TTC549 (cell line): ENCODE measurements at regions not wholly inside any gene's neighbourhood (a gene's known extent, or its start where the extent isn't known, plus 50 kb on each side); places are given as distances from the start of the nearest gene placed in this dataset.

Experiments
- FAIRE-seq: peaks from 2 replicates; lab custom pipeline; 2012; peaks lifted over from hg19 to GRCh38; lab: Jason Lieb, UNC

DNA sequence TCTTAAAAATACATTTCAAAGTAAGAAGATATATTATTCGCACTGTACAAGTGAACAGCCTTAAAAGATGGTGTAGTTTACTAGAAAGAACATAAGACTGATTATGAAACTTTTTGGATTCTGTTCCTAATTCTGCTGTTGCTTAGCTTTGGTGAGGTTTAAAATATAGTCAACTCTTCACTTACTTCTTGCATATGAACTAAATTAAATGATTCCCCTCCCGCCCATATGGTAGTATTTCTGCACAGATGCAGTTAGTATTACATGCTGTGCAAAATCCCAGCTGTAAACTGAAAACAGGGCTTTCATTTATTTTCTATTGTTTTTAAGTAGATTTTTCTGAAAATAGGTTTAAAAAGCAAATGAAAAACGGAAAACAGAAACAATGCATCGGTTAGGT is 345.4 kb upstream of the NCAM2 start:
- no peak for FAIRE-seq

DNA sequence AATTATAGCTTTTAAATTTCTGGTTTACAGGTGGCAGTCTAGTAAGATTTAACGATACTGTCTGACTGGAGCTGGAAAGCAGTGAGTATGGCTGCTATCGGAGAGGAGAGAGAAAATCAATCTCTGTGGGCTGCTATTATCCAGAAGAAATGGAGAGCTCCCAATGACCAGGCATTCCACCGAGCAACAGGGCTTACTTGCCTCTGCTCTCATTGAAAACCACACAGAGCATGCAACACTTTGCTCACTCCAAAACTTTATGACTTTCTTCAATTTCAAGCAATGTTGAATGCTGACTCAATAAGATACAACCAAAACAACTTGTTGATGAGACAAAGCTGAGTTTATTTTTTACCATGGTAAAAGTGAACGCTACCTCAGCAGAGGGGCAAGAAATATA is 337.0 kb upstream of the NCAM2 start:
- FAIRE-seq: no peak

GRCh38 chr21:20661745-20662422 is 336.3 kb upstream of the NCAM2 start:
- FAIRE-seq: no peak

DNA sequence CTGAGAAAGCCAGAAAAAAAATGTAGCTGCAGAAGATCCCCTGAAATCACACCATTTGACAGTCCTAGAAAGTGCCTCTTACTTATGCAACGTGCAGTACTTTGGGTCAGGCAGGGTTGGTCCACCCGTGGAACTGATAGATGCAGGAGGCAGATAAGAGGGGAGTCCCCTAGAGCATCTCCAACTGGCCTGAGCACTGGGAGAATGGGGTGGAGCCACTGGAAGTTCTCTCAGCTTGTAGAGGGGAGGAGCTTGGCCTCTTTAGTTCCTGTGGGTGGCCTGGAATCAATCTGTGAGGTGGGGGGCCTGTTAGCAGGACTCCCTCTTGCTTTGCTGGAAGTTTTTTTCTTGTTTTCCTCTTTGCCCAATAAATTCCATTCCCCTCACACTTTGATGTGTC is 335.7 kb upstream of the NCAM2 start:
- FAIRE-seq: no peak

- no peak for FAIRE-seq
These were observed 330.3 kb upstream of the NCAM2 start for GRCh38 chr21:20667931-20668330.

GRCh38 chr21:20685475-20685874 is 312.7 kb upstream of the NCAM2 start:
- no peak for FAIRE-seq

GRCh38 chr21:20698585-20698984 is 299.6 kb upstream of the NCAM2 start:
- no peak for FAIRE-seq

- no peak for FAIRE-seq
These were observed 297.0 kb upstream of the NCAM2 start for GRCh38 chr21:20701235-20701634.

- no peak for FAIRE-seq
These were observed 295.0 kb upstream of the NCAM2 start for GRCh38 chr21:20703112-20703767.

DNA sequence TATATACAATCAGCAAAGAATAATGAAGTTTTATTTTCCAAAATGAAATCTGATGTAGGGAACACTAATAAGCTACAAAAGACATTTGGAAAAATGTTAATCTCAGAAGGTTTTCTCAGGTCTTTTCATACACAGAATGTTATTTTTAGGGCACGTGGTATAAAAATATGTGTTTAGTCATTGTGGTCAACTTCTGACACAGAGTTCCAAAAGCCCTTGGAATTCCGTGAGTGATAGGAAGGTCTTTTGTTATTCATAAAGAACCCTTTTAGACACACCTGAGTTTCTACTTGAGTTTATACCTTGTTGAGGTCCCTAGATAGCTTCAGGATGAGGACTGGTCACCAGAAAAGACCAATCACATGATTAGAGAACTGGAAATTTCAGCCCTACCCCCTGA is 277.6 kb upstream of the NCAM2 start:
- FAIRE-seq: no peak

GRCh38 chr21:20721151-20721550 is 277.1 kb upstream of the NCAM2 start:
- FAIRE-seq: no peak

DNA sequence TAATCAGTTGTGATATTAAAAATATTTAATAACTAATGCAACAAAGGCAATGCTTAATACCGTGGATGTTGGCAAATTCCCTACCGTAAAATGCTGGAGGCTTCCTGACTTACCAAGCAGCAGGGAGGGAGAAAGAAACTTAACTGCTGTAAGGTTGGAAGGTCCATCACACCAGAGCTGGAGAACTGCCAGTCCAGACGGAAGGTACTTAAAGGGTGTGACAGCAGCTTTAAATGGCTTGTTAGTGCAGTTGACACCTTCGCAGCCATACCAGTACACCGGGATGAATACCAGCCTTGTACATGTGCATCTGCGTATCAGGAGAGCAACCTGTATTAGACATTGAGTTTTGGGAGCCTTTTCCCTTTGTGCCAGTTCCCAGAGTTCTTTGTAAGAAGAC is 269.5 kb upstream of the NCAM2 start:
- no peak for FAIRE-seq

GRCh38 chr21:20729376-20729775 is 268.8 kb upstream of the NCAM2 start:
- no peak for FAIRE-seq

DNA sequence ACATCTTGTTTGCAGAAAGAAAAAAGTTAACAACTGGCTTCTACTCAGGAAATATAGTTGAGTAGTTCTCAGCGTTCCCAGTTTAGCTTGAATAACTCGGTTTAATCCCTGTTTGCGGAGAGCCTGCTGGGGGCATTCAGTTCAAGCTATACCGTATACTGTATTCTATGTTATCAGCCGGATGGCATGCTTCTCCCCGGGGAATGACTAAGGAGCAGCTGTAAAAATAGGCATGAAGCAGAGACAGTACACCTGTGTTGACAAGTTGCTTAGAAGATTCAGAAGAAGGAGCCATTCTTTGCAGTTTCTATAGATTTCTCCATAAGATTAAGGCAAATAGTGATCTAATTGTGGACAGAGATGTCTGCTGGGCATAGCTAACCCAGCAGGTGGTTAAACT is 267.8 kb upstream of the NCAM2 start:
- no peak for FAIRE-seq

DNA sequence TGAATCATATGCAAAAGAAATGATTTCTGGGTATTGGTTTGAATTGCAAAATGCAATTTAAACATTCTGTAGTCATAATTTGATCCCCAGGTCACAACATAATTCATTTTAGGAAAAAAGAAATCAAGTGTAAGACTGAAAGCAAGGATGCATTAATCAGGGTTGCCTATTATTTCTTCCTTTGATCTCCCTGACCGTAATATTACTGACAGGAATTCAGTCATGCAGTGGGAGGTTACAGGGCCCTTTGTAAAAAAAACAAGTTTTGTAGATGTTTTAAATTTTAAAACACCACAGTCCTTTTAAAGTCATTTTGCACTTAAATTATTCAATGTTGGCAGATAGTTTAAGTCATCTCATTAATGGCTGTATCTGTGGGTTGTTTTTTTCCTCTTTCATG is 263.0 kb upstream of the NCAM2 start:
- no peak for FAIRE-seq

- no peak for FAIRE-seq
These were observed 260.8 kb upstream of the NCAM2 start for GRCh38 chr21:20737227-20737913.

DNA sequence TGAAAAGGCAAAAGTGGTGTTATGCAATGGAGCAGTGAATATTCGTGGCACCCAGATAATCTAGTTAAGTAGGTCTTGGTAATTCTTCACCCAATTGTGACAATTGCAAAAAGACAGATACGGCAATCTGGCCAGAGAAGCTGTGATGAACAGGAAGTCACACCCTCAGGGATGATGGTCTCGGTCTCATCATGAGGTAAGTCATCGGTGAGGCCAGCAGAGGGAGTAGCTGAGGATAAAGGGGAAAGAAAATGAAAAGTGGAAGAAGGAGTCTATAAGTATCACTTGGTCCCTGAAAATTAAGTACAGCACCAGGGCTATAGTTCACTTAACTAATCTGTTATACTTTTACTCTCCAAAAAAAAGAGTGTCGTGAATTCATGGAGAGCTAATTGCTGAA is 258.8 kb upstream of the NCAM2 start:
- FAIRE-seq: no peak

DNA sequence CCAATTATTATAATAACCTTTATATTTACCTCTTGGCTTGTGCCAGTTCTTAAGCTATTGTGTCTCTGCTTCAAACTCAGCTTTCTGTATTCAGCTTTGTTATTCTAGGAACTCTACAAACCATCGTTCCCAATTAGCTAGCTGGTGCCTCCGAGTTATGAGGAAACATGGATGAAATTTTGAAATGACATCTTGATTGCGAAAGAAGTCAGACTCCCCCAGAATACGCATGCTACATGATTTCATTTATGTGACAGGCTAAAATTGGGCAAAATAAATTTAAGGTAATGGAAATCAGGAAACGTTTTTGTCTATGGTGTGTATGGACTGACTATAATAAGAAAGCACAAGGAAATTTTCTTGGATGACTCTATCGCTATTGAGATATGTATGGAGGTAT is 256.8 kb upstream of the NCAM2 start:
- no peak for FAIRE-seq

GRCh38 chr21:20760221-20760620 is 238.0 kb upstream of the NCAM2 start:
- FAIRE-seq: no peak

DNA sequence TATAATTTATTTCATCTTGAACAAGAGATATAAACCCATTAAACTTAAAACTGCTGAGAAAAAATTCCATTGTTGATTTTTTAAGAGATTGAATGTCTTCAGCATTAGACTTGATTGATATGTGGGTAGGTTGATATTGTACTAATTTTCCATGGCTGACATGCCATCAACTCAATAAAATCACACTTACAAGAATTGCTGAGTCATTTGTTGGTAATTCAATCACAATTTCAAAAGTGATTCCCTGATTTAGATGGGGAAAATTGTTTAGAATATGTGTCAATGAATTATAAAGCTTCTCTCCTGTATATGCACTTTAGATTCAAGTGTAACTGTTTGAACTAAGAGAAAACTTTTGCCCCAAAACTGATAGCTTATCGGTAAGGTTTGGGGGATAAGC is 223.5 kb upstream of the NCAM2 start:
- no peak for FAIRE-seq

DNA sequence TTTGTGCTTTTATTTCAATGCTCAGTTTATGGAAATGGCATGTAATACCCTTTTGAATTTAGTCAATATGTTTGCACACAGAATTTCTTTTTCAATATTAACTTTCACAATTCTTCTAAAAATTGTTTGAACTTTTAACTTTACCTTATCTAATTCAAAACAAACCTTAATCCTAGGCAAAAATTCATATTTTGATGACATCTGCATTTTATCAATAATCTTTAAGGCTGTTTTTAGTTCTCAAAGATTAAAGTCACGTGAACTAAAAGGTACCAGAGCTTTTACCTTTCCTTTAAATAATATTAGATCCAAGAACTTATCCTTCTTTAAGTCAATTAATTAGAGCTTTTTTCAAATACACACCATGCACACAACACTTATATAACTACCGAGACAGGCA is 218.9 kb upstream of the NCAM2 start:
- no peak for FAIRE-seq

DNA sequence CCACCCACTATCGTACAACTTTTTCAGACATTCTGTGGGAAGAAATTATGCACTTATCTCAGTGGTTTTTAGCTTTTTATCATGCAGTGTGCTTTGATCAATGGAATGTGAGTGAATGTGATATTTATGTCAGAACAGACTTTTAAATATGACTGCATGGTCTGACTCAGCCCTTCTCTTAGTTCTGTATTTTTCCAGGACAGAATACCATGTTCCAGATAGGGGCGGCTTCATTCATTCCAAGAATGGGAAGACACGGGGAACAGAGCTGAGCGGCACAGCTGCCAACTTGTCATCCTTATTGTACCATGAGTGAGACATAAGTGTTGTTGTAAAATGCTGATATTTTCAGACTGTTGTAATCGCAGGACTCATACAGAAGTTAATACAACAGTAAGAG is 214.6 kb upstream of the NCAM2 start:
- no peak for FAIRE-seq

- FAIRE-seq: no peak
These were observed 208.3 kb upstream of the NCAM2 start for GRCh38 chr21:20789729-20790500.
